ENCODE measurements at regions not wholly inside any gene's neighbourhood (a gene's known extent, or its start where the extent isn't known, plus 50 kb on each side); places are given as distances from the start of the nearest gene placed in this dataset.

- TF ChIP-seq POLR2A (IDR thresholded peaks at IDR 0.05; ENCODE audit: low read depth, low read length) (no peak), POLR2AphosphoS5 (IDR thresholded peaks at IDR 0.05; ENCODE audit: low read depth, low read length) (no peak)
These were observed 100.2 kb downstream of the KIF26A start for GRCh38 chr14:104238424-104239184.

Data from GM12892 (cell line).